Smooth muscle cell (in vitro differentiated cells): ENCODE measurements at regions not wholly inside any gene's neighbourhood (a gene's known extent, or its start where the extent isn't known, plus 50 kb on each side); places are given as distances from the start of the nearest gene placed in this dataset.

Experiments used
- DNase-seq: peaks from one replicate; lab custom pipeline; 2025; ENCODE audit not compliant: unreplicated experiment; lab: John Stamatoyannopoulos, UW
- H2AFZ ChIP-seq: fragments of 200-600 bp; sonication (generic); 2 replicates; pipeline ENCODE4 v1.6.0; 2016; ENCODE audit warnings: antibody characterized with exemption, low read depth, mild to moderate bottlenecking
- H3F3A ChIP-seq: fragments of 200-600 bp; sonication (generic); 2 replicates; pipeline ENCODE4 v1.6.0; 2017; ENCODE audit warnings: antibody characterized with exemption, low read depth
- H3K27ac ChIP-seq: fragments of 200-600 bp; sonication (generic); 2 replicates; pipeline ENCODE4 v1.5.1; 2016; ENCODE audit warnings: low read depth, mild to moderate bottlenecking
- H3K27me3 ChIP-seq: fragments of 200-600 bp; sonication (generic); 2 replicates; pipeline ENCODE4 v1.6.1; 2016; ENCODE audit warnings: low read depth, mild to moderate bottlenecking
- H3K36me3 ChIP-seq: fragments of 200-600 bp; sonication (generic); 2 replicates; pipeline ENCODE4 v1.5.1; 2016; ENCODE audit warnings: low read depth
- H3K4me1 ChIP-seq: fragments of 200-600 bp; sonication (generic); 2 replicates; pipeline ENCODE4 v1.5.1; 2016; ENCODE audit warnings: low read depth
- H3K4me2 ChIP-seq: fragments of 200-600 bp; sonication (generic); 2 replicates; pipeline ENCODE4 v1.6.0; 2016; ENCODE audit warnings: mild to moderate bottlenecking
- H3K4me3 ChIP-seq: fragments of 200-600 bp; sonication (generic); 2 replicates; pipeline ENCODE4 v1.5.1; 2016; ENCODE audit warnings: mild to moderate bottlenecking
- H3K79me2 ChIP-seq: fragments of 200-600 bp; sonication (generic); 2 replicates; pipeline ENCODE4 v1.6.0; 2016; ENCODE audit warnings: low read depth, mild to moderate bottlenecking
- H3K9ac ChIP-seq: fragments of 200-600 bp; sonication (generic); 2 replicates; pipeline ENCODE4 v1.6.0; 2016; ENCODE audit warnings: low read depth
- H3K9me3 ChIP-seq: fragments of 200-600 bp; sonication (generic); replicated peaks from 2 replicates; pipeline ENCODE4 v1.5.1; 2016; ENCODE audit warnings: low read depth
- H4K20me1 ChIP-seq: fragments of 200-600 bp; sonication (generic); 2 replicates; pipeline ENCODE4 v1.6.0; 2016; ENCODE audit warnings: low read depth
- WGBS: methylation state at CpG from one replicate; pipeline ENCODE4 v1.1.7; 2016; ENCODE audit warnings: low lambda C conversion rate; 5-methylcytosine and 5-hydroxymethylcytosine counted together
- TF ChIP-seq, protein P1 (sequence below): fragments of 200-600 bp; sonication (generic); IDR thresholded peaks from 2 replicates; pipeline ENCODE4 v1.5.1; 2017; ENCODE audit warnings: borderline replicate concordance, mild to moderate bottlenecking, antibody characterized with exemption; ENCODE audit not compliant: insufficient read depth, poor library complexity, severe bottlenecking

GRCh38 chr2:16043192-16043591 is 102.8 kb downstream of the MYCN start:
- Histone ChIP-seq H3K27me3 (no peaks in the 10 kb centered on the region), H3K36me3 (no peaks in the 10 kb centered on the region), H2AFZ (no peak overlapping the region), H3F3A (no peaks in the 10 kb centered on the region), H3K9me3 (no peaks in the 10 kb centered on the region), H3K27ac (no peak overlapping the region), H3K4me2 (no peak overlapping the region), H3K9ac (no peak overlapping the region), H3K4me1 (peaks cover 2% of the 10 kb centered on the region), H3K79me2 (no peaks in the 10 kb centered on the region), H3K4me3 (no peak overlapping the region), H4K20me1 (no peaks in the 10 kb centered on the region)
- WGBS, result 94% methylated on average over 2 of the region's 2 CpGs
- DNase-seq, result no peak
- TF ChIP-seq, protein P1, sequence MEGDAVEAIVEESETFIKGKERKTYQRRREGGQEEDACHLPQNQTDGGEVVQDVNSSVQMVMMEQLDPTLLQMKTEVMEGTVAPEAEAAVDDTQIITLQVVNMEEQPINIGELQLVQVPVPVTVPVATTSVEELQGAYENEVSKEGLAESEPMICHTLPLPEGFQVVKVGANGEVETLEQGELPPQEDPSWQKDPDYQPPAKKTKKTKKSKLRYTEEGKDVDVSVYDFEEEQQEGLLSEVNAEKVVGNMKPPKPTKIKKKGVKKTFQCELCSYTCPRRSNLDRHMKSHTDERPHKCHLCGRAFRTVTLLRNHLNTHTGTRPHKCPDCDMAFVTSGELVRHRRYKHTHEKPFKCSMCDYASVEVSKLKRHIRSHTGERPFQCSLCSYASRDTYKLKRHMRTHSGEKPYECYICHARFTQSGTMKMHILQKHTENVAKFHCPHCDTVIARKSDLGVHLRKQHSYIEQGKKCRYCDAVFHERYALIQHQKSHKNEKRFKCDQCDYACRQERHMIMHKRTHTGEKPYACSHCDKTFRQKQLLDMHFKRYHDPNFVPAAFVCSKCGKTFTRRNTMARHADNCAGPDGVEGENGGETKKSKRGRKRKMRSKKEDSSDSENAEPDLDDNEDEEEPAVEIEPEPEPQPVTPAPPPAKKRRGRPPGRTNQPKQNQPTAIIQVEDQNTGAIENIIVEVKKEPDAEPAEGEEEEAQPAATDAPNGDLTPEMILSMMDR, result no peak

DNA sequence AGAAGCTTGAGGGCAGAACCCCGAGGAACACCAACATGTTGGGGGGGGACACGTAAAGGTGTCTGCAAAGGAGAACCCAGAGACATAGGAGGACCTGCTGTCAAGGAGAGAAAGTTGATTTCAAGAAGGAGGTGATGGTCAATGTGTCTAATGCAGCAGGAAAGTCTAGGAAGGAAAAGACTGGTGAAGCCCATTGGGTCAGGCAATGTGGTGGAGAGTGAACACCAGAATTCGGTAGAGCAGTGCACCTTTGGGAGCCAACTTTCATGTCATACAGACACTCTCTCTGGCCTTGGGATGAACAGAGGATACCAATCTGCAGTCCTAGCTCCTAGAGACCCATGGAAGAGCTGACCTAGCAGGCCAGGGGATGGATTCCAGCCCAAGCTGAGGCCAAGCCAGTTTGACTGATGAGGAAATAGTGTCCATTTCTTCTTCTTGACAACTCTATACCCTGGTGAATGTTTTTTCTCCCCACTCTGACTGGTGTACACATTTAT is 101.9 kb downstream of the MYCN start:
- no peak overlapping the region for H3K27ac ChIP-seq
- no peaks in the 10 kb centered on the region for H3K79me2 ChIP-seq
- peaks cover 10% of the 10 kb centered on the region for H3K4me1 ChIP-seq
- no peak overlapping the region for H3K9ac ChIP-seq
- no peak overlapping the region for H2AFZ ChIP-seq
- no peaks in the 10 kb centered on the region for H3F3A ChIP-seq
- DNase-seq, result no peak
- H3K4me2 ChIP-seq, result no peak overlapping the region
- no peak overlapping the region for H3K4me3 ChIP-seq
- TF ChIP-seq, protein P1, result no peak
- no peaks in the 10 kb centered on the region for H3K27me3 ChIP-seq
- no peaks in the 10 kb centered on the region for H4K20me1 ChIP-seq
- WGBS, result 95% methylated on average over 3 of the region's 3 CpGs
- H3K36me3 ChIP-seq, result no peaks in the 10 kb centered on the region
- no peaks in the 10 kb centered on the region for H3K9me3 ChIP-seq

DNA sequence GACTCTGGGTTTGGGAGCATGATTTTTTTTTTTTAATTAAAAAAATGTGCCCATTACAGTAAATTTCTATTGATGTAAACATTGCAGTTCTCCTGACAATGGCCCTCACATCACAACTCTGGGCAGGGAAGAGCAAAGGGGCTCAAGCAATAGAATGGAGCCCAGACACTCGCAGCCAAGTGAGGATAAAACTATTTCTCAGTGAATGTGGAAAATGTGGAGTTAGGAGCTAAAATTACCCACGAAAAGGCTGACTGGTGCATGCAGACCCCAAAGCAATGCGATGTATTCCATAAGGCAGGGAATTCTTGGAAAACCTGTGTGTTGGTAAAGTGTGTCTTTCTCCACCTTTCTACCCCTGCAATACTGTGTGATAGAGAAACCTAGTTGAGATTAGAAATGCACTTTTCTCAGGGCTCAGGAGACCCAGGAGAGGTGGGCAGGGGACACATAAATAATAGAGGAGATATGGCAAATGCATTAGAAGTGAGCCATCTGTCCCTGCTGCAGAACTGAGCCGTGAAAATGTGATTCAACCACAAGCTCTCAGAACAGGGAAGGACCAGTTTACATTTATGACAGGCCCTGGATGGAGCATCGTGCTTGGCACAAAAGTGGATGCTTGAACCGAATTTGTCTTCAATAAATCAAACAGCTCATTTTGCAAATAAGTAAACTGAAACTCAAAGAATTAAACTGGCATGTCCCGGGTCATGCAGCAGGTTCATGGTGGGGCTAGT is 100.1 kb downstream of the MYCN start:
- 90% methylated on average over 7 of the region's 7 CpGs for WGBS
- DNase-seq, result no peak
- no peaks in the 10 kb centered on the region for H3F3A ChIP-seq
- H3K27ac ChIP-seq, result no peak overlapping the region
- no peaks in the 10 kb centered on the region for H3K27me3 ChIP-seq
- H3K9ac ChIP-seq, result no peak overlapping the region
- no peak overlapping the region for H3K4me2 ChIP-seq
- H3K79me2 ChIP-seq, result no peaks in the 10 kb centered on the region
- H3K4me1 ChIP-seq, result peaks cover 18% of the 10 kb centered on the region
- TF ChIP-seq, protein P1, result no peak
- no peaks in the 10 kb centered on the region for H4K20me1 ChIP-seq
- no peak overlapping the region for H2AFZ ChIP-seq
- H3K9me3 ChIP-seq, result no peaks in the 10 kb centered on the region
- no peaks in the 10 kb centered on the region for H3K36me3 ChIP-seq
- no peak overlapping the region for H3K4me3 ChIP-seq

DNA sequence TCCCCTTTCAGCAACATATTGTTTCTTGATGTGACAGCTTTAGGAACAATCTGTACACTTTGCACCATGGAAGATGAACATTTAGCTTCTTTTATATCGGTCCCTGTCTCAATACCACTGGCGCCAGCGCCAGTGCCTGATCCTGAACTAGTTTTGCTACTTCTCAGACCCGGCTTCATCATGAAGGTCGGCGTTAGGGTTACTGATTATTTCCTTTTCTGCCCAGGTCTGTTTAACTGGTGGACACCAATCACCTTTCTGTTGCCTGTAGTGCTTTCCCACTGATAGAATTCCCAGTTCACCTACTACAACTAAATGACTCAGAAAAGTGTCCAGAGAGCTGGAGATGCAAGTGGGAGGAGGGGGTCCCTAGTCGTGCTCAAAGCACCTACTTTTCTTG is 99.5 kb downstream of the MYCN start:
- Histone ChIP-seq H3K79me2 (no peaks in the 10 kb centered on the region), H3K9me3 (no peaks in the 10 kb centered on the region), H3K9ac (no peak overlapping the region), H3K4me1 (peaks cover 18% of the 10 kb centered on the region), H4K20me1 (no peaks in the 10 kb centered on the region), H3F3A (no peaks in the 10 kb centered on the region), H3K27me3 (no peaks in the 10 kb centered on the region), H3K36me3 (no peaks in the 10 kb centered on the region), H3K4me3 (no peak overlapping the region), H3K27ac (no peak overlapping the region), H3K4me2 (no peak overlapping the region), H2AFZ (no peak overlapping the region)
- DNase-seq, result no peak
- WGBS, result 93% methylated on average over 7 of the region's 7 CpGs
- TF ChIP-seq, protein P1, result no peak
